Pancreas (tissue), 10 donors: ENCODE measurements at regions not wholly inside any gene's neighbourhood (a gene's known extent, or its start where the extent isn't known, plus 50 kb on each side); places are given as distances from the start of the nearest gene placed in this dataset.

Source experiments
- ATAC-seq, 4 donors: fragments of 200-7000 bp; cut with Tn5 transposase; one replicate each; pipeline versions ENCODE4 v1.8.0 to v1.9.1; 2020; ENCODE audit warnings: mild to moderate bottlenecking in 4 of 4, moderate library complexity in 4 of 4
- DNase-seq, 6 donors: peaks; one replicate each; pipeline ENCODE4 v3.0.0-alpha.2; 2020
- FAIRE-seq: peaks from 2 replicates; lab custom pipeline; 2012; peaks lifted over from hg19 to GRCh38; lab: Jason Lieb, UNC
- H3K27ac ChIP-seq, 4 donors: fragments of 200-600 bp; sonication (generic); 1 replicate in 3 of 4; 2 replicates in 1 of 4; pipeline versions ENCODE4 v1.5.0 to v1.8.0; 2020
- H3K27me3 ChIP-seq, 4 donors: fragments of 200-600 bp; one replicate each; pipeline ENCODE4 v1.8.0; 2021
- H3K36me3 ChIP-seq, 3 donors: fragments of 200-600 bp; sonication (generic) in 1 of 3; one replicate each; pipeline versions ENCODE4 v1.5.0 to v1.8.0; 2020 to 2021
- H3K4me1 ChIP-seq, 3 donors: fragments of 200-600 bp; one replicate each; pipeline ENCODE4 v1.8.0; 2021
- H3K4me3 ChIP-seq, 4 donors: fragments of 200-600 bp; sonication (generic) in 2 of 4; one replicate each; pipeline versions ENCODE4 v1.5.0 to v1.8.0; 2020 to 2021
- H3K9me3 ChIP-seq, 4 donors: fragments of 200-600 bp; one replicate each; pipeline ENCODE4 v1.8.0; 2021
- CTCF ChIP-seq, 4 donors: fragments of 200-600 bp; sonication (generic) in 3 of 4; IDR thresholded peaks; one replicate each; pipeline versions ENCODE4 v1.5.0 to v1.8.0; 2021; ENCODE audit warnings: antibody characterized with exemption in 4 of 4
- WGBS, 2 donors: extraction: QIAGEN DNeasy Blood & Tissue Kit; methylation state at CpG; one replicate each; pipeline ENCODE4 v1.1.7; 2013; 5-methylcytosine and 5-hydroxymethylcytosine counted together
- intact Hi-C, 3 donors: fragments of 100-400 bp; cut with DNase I; formaldehyde crosslinking; loops; one replicate each; pipeline versions ENCODE4 v1.11.1 to v1.14.2; 2022
- donor health status: healthy with polysubstance abuse.
- donor health status: DM: no; HTN: no; CAD: no; lungs with moderate emphysema.
- donor health status: DM: no; HTN: no; CAD: no.
- donor health status: control.
- donor health status: control.
- donor health status: Bipolar disorder and iron deficiency.
- donor health status: DM: yes; HTN: yes; CAD: no.
- donor health status: DM: no; HTN: no; CAD: no.
- donor health status: DM: no; HTN: no; CAD: no.
- donor health status: DM: yes; HTN: yes; CAD: no.

- no peak for ATAC-seq
- WGBS, 2 donors, result 70% methylated on average over 5 of the region's 5 CpGs
- Histone ChIP-seq H3K27ac (no peak overlapping the region), H3K4me1 (no peaks in the 10 kb centered on the region), H3K27me3 (no peaks in the 10 kb centered on the region), H3K4me3 (no peak overlapping the region), H3K9me3 (no peaks in the 10 kb centered on the region), H3K36me3 (no peaks in the 10 kb centered on the region)
- no peak for DNase-seq
- FAIRE-seq, result no peak
- intact Hi-C loops, result no loop called here
- TF ChIP-seq CTCF (IDR thresholded peaks at IDR 0.05), result no peak
Measured at GRCh38 chr2:120617055-120617454, 118.6 kb upstream of the GLI2 start.

DNA sequence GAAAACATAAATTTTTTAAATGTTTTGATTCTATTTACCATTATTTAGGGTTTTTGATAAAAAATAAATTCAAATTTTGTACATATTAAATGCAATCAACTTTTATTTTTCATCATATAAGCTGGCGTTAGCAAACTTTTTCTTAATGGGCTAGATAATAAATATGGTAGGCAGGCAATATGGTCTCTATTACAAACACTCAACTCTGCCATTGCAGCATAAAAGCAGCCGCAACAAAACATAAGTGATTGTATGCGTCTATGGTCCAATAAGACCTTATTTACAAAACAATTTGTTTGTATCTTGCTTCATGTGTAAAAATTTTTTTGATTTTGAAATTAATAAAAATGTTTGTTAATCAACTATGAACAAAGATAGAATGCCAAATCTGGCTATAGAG lies 116.8 kb upstream of the GLI2 start:
- no peak for TF ChIP-seq CTCF (IDR thresholded peaks at IDR 0.05)
- no peak overlapping the region for H3K4me3 ChIP-seq
- no peaks in the 10 kb centered on the region for H3K36me3 ChIP-seq
- intact Hi-C loops, result no loop called here
- H3K27me3 ChIP-seq, result no peaks in the 10 kb centered on the region
- FAIRE-seq (no peak), ATAC-seq (no peak), DNase-seq (no peak)
- no peak overlapping the region for H3K27ac ChIP-seq
- H3K9me3 ChIP-seq, result no peaks in the 10 kb centered on the region
- 88 to 91% methylated on average over 3 of the region's 3 CpGs for WGBS, 2 donors
- H3K4me1 ChIP-seq, result no peaks in the 10 kb centered on the region

- no peaks in the 10 kb centered on the region for H3K27me3 ChIP-seq
- no peaks in the 10 kb centered on the region for H3K36me3 ChIP-seq
- no peaks in the 10 kb centered on the region for H3K4me1 ChIP-seq
- no peak for TF ChIP-seq CTCF (IDR thresholded peaks at IDR 0.05)
- intact Hi-C loops, result no loop called here
- DNase-seq (no peak), ATAC-seq (peak in 2 of 4 donors; percentile 58 to 61), FAIRE-seq (no peak)
- no peak overlapping the region for H3K27ac ChIP-seq
- 57 to 62% methylated on average over 4 of the region's 4 CpGs for WGBS, 2 donors
- no peak overlapping the region for H3K4me3 ChIP-seq
- no peaks in the 10 kb centered on the region for H3K9me3 ChIP-seq
Measured at GRCh38 chr2:120619579-120619978, 116.1 kb upstream of the GLI2 start.

DNA sequence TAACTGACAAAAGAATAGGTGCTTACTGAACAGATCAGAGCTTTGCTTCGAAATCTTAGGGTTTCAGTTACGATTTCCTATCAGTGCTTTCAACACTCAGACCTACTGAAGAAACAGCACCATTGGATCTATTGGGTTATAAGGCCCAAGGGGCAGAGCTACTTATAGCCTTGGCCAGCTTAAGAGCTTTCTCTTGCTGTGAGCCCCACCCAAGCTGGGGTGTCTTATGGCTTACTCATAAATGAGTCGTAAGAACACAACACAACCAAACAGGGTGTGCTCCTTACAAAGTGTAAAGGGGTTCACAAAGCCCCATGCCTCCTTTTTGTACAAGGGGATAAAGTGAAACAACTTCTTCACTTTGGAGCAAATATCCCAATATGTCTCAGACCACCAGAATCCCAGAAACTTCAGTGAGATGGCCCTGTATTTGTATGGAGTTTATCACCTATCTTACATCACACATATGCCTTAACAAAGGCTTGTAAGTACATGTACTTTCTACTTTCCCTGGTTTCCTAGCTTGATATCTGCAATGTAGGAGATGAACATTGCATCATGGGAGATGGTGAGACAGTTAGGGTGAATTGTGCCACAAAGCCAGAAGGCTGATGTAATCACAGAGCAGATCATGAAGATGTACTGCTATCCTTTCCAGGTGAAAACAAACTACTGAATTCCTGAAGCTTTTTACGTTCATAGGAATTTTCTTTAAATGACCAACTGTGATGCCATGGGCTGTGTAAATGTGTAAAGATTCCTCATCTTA lies 115.5 kb upstream of the GLI2 start:
- Histone ChIP-seq H3K27me3 (no peaks in the 10 kb centered on the region), H3K4me1 (no peaks in the 10 kb centered on the region), H3K4me3 (no peak overlapping the region), H3K36me3 (no peaks in the 10 kb centered on the region), H3K9me3 (no peaks in the 10 kb centered on the region), H3K27ac (no peak overlapping the region)
- TF ChIP-seq CTCF (IDR thresholded peaks at IDR 0.05), result no peak
- no peak for DNase-seq
- intact Hi-C loops, result no loop called here
- FAIRE-seq, result no peak
- no peak for ATAC-seq
- 84 to 87% methylated on average over 4 of the region's 4 CpGs for WGBS, 2 donors

GRCh38 chr2:120622159-120622869 lies 113.4 kb upstream of the GLI2 start:
- peak in 1 of 6 donors; percentile 21 for DNase-seq
- no peak overlapping the region for H3K27ac ChIP-seq
- H3K27me3 ChIP-seq, result no peaks in the 10 kb centered on the region
- ATAC-seq, result no peak
- intact Hi-C loops, result no loop called here
- WGBS, 2 donors, result 81 to 83% methylated on average over 13 of the region's 13 CpGs
- H3K9me3 ChIP-seq, result no peaks in the 10 kb centered on the region
- no peaks in the 10 kb centered on the region for H3K4me1 ChIP-seq
- no peak for TF ChIP-seq CTCF (IDR thresholded peaks at IDR 0.05)
- no peaks in the 10 kb centered on the region for H3K36me3 ChIP-seq
- FAIRE-seq, result no peak
- H3K4me3 ChIP-seq, result no peak overlapping the region
